ENCODE measurements at regions not wholly inside any gene's neighbourhood (a gene's known extent, or its start where the extent isn't known, plus 50 kb on each side); places are given as distances from the start of the nearest gene placed in this dataset.

DNA sequence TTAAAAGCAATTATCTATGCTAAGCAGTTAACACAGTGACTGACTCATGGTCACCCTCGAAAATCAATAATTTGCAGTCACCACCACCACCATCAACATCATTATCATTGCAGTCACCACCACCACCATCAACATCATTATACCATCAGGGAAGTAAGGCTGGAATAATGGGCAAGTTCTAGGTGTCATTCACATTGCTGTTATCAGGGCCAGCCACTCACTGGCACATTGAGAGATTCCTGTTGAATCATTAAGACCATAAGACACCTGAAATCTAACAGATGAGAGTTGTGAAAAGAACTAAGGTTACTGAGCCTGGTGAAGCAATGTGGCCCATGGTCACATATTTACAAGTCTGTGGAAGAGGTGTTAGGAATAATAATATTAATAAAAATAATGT, 247.7 kb upstream of the BOD1L1 start:
- no peak overlapping the region for H2BK5ac ChIP-seq (ENCODE audit: low read depth, low read length)
- no peak overlapping the region for H4K91ac ChIP-seq (replicated peaks; ENCODE audit: insufficient read length, low read length)
- no peaks in the 10 kb centered on the region for H3K27me3 ChIP-seq (replicated peaks in 1 of 4; ENCODE audit: control insufficient read depth in 3 of 4, extremely low read depth in 1 of 4, insufficient read depth in 3 of 4, low read length in 3 of 4)
- H3K14ac ChIP-seq (ENCODE audit: insufficient read length), result no peak overlapping the region
- H3K4me1 ChIP-seq (replicated peaks in 1 of 4; ENCODE audit: control insufficient read depth in 3 of 4, insufficient read depth in 4 of 4, low read length in 3 of 4), result no peaks in the 10 kb centered on the region
- ChIA-PET CTCF (ENCODE audit: partially characterized antibody) (interaction anchor here (0.7 to 0.8 kb wide), 2 partner anchors 17 to 389 kb away, joined by 3 read pairs; no protein-coding TSS in a partner anchor), POLR2A (ENCODE audit: partially characterized antibody) (no interaction called here)
- H3K4me2 ChIP-seq (ENCODE audit: insufficient read depth in 1 of 2, low read depth in 2 of 2, low read length in 2 of 2), result no peak overlapping the region
- 95% methylated on average over 1 of the region's 1 CpG; no CpG with 5 or more reads in 1 of the 2 experiments for WGBS, 2 experiments (ENCODE audit: extremely low coverage in 1 of 2, insufficient coverage in 1 of 2, insufficient read length in 1 of 2, insufficient replicate concordance in 2 of 2, low coverage in 1 of 2, low lambda C conversion rate in 2 of 2, missing lambda C conversion rate in 1 of 2)
- H3K36me3 ChIP-seq (ENCODE audit: control insufficient read depth in 2 of 4, insufficient read depth in 4 of 4, low read length in 3 of 4), result no peaks in the 10 kb centered on the region
- H3K23ac ChIP-seq (ENCODE audit: insufficient read length), result no peak overlapping the region
- no peak overlapping the region for H4K5ac ChIP-seq (ENCODE audit: insufficient read length, low read depth, low read length)
- no peak overlapping the region for H2BK15ac ChIP-seq (ENCODE audit: low read length)
- H4K8ac ChIP-seq (ENCODE audit: extremely low read depth, insufficient read depth, low read length), result no peak overlapping the region
- no peaks in the 10 kb centered on the region for H3K9me3 ChIP-seq (ENCODE audit: insufficient read depth in 2 of 2, low read depth in 1 of 2, low read length in 1 of 2)
- H3K23me2 ChIP-seq (ENCODE audit: low read depth, low read length), result no peaks in the 10 kb centered on the region
- no peak overlapping the region for H2BK120ac ChIP-seq (replicated peaks; ENCODE audit: low read depth, low read length)
- H2AK5ac ChIP-seq (ENCODE audit: low read depth, low read length), result no peak overlapping the region
- H3K4ac ChIP-seq (replicated peaks; ENCODE audit: insufficient read length, low read depth, low read length), result no peak overlapping the region
- H3K18ac ChIP-seq (ENCODE audit: extremely low read depth, low read length), result no peak overlapping the region
- no peaks in the 10 kb centered on the region for H3K79me1 ChIP-seq (ENCODE audit: low read depth, low read length)
- DNase-seq (ENCODE audit: low read depth in 1 of 2, low spot score in 2 of 2) (no peak), FAIRE-seq (no peak)
- no peak overlapping the region for H2BK12ac ChIP-seq (ENCODE audit: low read depth, low read length)
- H3K4me3 ChIP-seq (ENCODE audit: extremely low read depth in 1 of 4, insufficient read depth in 2 of 4, low read depth in 3 of 4, low read length in 4 of 4), result no peak overlapping the region
- no peak overlapping the region for H3K9ac ChIP-seq (replicated peaks in 1 of 4; ENCODE audit: extremely low read depth in 1 of 4, low read depth in 3 of 4, low read length in 3 of 4)
- no peak overlapping the region for H2BK20ac ChIP-seq (ENCODE audit: low read length)
- no peak overlapping the region for H3K56ac ChIP-seq (replicated peaks; ENCODE audit: insufficient read length, low read depth, low read length)
- H2AFZ ChIP-seq (ENCODE audit: low read length), result no peak overlapping the region
- no peaks in the 10 kb centered on the region for H3K79me2 ChIP-seq (ENCODE audit: control insufficient read depth in 1 of 2, insufficient read depth in 2 of 2, low read length in 2 of 2)
- H3K27ac ChIP-seq (ENCODE audit: low read depth, low read length), result no peak overlapping the region
- no peaks in the 10 kb centered on the region for H4K20me1 ChIP-seq (replicated peaks in 1 of 2; ENCODE audit: control insufficient read depth in 1 of 2, insufficient read depth in 2 of 2, low read length in 2 of 2)
- TF ChIP-seq TEAD4 (IDR thresholded peaks at IDR 0.05; ENCODE audit: low read depth, low read length) (no peak), YY1 (IDR thresholded peaks at IDR 0.05; ENCODE audit: low read depth, low read length) (no peak), CHD2 (IDR thresholded peaks at IDR 0.05; ENCODE audit: low read length) (no peak), BCL11A (IDR thresholded peaks at IDR 0.05; ENCODE audit: low read depth in 2 of 2, low read length in 2 of 2) (no peak), TAF1 (IDR thresholded peaks at IDR 0.05; ENCODE audit: low read depth, low read length) (no peak), CREB1 (IDR thresholded peaks at IDR 0.05) (no peak), CHD1 (IDR thresholded peaks at IDR 0.05; ENCODE audit: low read depth, low read length) (no peak), CBX8 (IDR thresholded peaks at IDR 0.05; ENCODE audit: borderline replicate concordance, low read depth, low read length) (no peak), RAD21 (IDR thresholded peaks at IDR 0.05 in 1 of 2, conservative IDR thresholded peaks at IDR 0.05 in 1 of 2; ENCODE audit: low read depth in 2 of 2, low read length in 2 of 2) (no peak), EGR1 (IDR thresholded peaks at IDR 0.05; ENCODE audit: borderline replicate concordance, low read depth, low read length) (no peak), TBP (IDR thresholded peaks at IDR 0.05; ENCODE audit: low read depth, low read length) (no peak), FOSL1 (IDR thresholded peaks at IDR 0.05; ENCODE audit: insufficient read depth, low read depth, low read length) (no peak), SIX5 (IDR thresholded peaks at IDR 0.05; ENCODE audit: low read depth, low read length) (no peak), CEBPB (IDR thresholded peaks at IDR 0.05; ENCODE audit: low read depth, low read length) (no peak), RFX5 (IDR thresholded peaks at IDR 0.05; ENCODE audit: borderline replicate concordance, low read depth, low read length) (no peak)

All from H1 (cell line).